GM18867 (cell line): ENCODE measurements at regions not wholly inside any gene's neighbourhood (a gene's known extent, or its start where the extent isn't known, plus 50 kb on each side); places are given as distances from the start of the nearest gene placed in this dataset.

Source experiments
- ATAC-seq: cut with Tn5 transposase; IDR thresholded peaks from one replicate; pipeline ENCODE4 v1.9.1; 2021; ENCODE audit warnings: mild to moderate bottlenecking, moderate library complexity; ENCODE audit not compliant: unreplicated experiment

- no peak for ATAC-seq
These were observed 106.3 kb upstream of the SSBP2 start for GRCh38 chr5:81856948-81857928.

- no peak for ATAC-seq
These were observed 104.7 kb upstream of the SSBP2 start for GRCh38 chr5:81855591-81855990.

GRCh38 chr5:81854915-81855314, 104.0 kb upstream of the SSBP2 start:
- no peak for ATAC-seq

GRCh38 chr5:81854485-81854884, 103.6 kb upstream of the SSBP2 start:
- ATAC-seq = no peak

- no peak for ATAC-seq
These were observed 102.1 kb upstream of the SSBP2 start for GRCh38 chr5:81853030-81853357.

DNA sequence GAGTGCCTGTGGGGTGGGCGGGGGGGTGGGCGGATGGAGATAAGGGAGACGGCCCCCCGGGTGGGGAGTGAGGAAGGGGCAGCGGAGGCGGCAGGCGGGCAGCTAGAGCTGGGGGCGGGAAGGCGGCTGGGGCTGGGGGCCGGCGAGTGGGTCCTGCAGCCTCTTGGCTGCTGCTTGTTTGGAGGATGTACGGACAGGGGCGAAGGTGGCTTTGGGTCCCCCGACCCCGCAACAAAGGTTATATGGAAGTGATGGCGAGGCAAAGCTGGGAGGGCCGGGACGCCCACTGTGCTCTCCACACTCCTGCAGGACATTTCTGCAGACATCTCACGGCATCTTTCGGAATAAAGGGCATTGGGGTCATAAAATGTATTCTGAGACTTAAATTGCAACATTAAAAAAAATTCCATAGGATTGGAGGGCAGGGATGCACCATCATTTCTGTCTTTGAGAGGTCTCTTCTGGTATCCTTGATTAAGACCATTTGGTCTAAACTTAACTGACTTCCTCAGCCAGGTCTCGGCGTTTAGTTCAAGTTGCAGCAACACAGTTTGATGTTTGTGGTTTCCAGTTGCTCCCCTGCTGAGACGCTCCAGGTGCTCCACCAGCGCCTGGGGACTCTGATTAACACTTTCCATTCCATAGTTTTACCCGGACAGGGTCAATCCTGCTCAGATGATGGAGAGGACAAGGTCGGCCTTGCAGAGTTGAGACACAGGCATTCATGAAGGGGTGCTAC, 101.6 kb upstream of the SSBP2 start:
- ATAC-seq = no peak

GRCh38 chr5:81851481-81852178, 100.7 kb upstream of the SSBP2 start:
- peak; percentile 83 for ATAC-seq

DNA sequence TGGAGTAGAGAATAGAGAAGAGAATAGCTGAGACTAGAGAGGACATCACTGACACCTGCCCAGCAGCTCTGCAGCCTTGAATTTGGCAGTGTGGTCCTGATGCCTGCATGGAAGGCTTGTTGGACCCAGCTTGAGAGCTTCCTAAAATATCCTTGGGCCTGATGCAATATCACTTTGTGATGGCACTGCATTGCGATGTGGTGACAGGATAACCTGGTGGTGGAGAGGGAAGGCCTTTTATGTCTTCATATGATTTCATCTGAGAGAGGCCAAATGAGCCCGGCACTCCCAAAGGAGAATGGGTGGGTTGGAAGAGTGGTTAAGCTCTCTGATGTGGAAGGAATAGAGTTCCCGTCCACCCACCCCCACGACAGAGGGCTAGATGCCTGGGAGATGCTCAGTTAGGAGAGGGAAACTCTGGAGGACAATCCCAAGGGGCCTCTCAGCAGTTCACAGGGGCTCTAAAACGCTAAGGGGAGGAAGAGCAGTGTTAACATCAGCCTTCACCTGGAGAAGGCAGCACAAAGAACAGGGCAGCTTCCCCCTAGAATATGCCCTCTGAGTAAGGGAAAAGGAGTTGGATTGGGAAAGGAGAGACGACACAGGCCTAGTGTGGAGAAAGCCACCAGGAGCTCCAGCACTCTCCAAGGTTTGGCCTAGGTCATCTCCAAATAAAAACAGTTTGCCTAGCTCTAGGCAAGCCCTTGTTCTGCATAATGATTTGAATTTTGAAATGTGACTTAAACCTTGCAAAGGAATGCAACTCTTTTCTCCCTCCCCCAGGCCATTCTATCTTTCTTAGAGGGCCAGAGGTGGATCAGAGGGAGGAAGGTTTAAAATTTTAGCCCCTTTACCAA, 99.8 kb upstream of the SSBP2 start:
- no peak for ATAC-seq

GRCh38 chr5:81849770-81850367, 99.0 kb upstream of the SSBP2 start:
- ATAC-seq = no peak

DNA sequence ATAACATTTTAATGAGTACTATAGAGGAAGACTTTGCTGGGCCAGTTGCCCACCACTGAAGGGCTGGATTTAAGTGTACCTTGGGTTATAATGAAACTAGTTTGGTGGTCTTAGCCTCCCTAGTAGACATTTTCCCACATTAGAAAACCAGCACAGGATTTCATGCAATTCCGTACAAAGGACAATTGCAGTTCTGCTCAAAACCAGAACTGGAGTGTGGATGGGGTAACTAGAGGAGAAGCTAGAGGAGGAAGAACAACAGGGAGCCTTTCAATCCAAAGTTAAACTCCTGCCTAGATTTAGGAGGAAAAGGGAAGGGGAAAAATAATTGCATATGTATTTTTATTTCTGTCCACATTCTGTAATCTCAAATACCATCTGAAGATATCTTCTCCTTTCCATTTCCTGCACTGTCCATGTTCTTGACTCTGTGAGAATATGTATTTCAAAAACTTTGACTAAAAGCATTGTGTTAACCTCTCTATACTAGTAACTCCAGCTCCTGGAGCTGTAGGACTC, 97.5 kb upstream of the SSBP2 start:
- no peak for ATAC-seq

DNA sequence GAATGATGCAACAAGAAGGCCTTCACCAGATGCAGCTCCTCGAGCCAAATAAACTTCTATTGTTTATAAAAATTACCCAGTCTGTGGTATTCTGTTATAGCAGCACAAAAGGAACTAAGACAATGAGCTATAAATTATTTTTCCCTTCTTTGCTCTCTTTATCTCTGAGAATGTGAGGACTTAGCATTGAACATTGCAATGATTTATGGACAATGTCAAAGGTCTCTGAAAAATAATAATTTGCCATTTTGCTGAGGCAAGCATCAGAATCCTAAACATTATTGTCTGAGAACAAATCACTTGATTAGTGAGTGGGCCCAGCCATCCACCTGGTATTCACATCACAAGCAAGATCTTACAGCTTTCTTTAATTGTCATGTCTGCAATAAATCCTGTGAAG, 95.4 kb upstream of the SSBP2 start:
- ATAC-seq = no peak

GRCh38 chr5:81843845-81844244, 92.9 kb upstream of the SSBP2 start:
- no peak for ATAC-seq

GRCh38 chr5:81842795-81843398, 92.0 kb upstream of the SSBP2 start:
- no peak for ATAC-seq

- no peak for ATAC-seq
These were observed 88.1 kb upstream of the SSBP2 start for GRCh38 chr5:81839034-81839433.

DNA sequence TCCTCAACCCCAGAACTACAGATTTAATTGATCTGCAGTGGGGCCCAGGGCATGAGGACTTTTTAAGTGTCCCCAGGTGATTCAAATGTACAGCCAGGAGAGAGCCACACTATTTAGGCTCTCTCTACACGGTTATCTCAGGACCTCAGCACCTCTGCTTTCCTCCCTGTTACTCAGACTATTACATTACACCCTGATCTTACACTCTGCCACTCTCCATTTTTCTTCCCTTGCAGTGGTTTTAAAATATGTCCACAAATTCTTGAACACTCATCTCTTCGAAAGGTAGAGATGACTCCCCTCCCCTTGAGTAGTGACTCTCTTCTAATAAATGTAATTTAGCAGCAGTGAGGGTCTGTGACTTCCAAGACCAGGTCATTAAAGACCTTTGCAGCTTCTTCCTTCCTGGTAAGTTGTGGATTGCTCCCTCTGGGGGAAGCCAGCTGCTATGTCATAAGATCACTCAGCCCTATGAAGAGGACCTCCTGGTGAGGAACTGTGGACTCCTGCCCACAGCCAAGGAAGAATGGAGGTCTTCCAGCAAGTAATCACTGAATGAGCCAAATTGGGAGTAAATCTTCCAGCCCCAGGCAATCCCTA, 87.5 kb upstream of the SSBP2 start:
- ATAC-seq = peak; percentile 91

GRCh38 chr5:81837667-81838306, 86.9 kb upstream of the SSBP2 start:
- ATAC-seq = peak; percentile 27

GRCh38 chr5:81835814-81836367, 85.0 kb upstream of the SSBP2 start:
- no peak for ATAC-seq

DNA sequence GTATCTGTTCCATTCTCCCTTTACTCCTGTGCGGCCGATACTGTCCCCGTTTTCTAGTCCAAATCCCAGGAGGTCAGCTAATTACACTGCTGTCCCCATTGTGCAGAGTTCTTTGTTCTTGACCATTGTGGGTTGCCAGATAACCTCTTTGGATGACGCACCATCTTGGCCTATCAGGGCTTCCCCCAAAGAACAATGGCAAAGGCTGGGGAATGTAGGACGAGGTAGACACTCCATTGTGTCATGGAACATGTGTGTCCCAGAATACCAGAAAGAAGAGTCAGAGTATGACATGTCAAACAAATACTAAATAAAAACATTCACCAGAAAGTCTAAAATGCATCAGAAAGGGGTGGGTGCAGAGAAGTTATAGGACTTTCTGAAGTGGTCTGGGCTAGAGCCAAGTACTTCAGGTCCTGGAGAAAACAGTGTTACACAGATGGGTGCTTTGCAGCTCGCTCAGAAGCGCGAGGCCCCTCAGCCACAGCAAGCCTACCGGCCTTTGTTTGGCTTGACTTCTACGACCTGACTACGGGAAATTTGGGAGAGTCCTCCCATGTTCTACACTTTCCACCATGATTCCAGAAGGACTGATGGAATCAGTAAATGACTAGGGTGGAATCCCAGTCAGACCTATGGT, 83.2 kb upstream of the SSBP2 start:
- ATAC-seq = no peak
